IMR-90 (cell line): ENCODE measurements at regions not wholly inside any gene's neighbourhood (a gene's known extent, or its start where the extent isn't known, plus 50 kb on each side); places are given as distances from the start of the nearest gene placed in this dataset.

Source experiments
- ATAC-seq: fragments of 200-7000 bp; cut with Tn5 transposase; 2 replicates; pipeline ENCODE4 v1.9.1; 2020; ENCODE audit warnings: low read depth, mild to moderate bottlenecking, moderate library complexity
- BruUV-seq: library from RNA; stranded (reverse); fragments of 400-500 nt; replicated peaks from 2 replicates; lab custom pipeline; 2021; lab: Mats Ljungman, UMichigan
- CTCF ChIA-PET: fragments of 300-600 bp; formaldehyde crosslinking; extraction: SDS; loops from one replicate; lab custom pipeline; 2021; ENCODE audit warnings: antibody characterized with exemption; lab: Yijun Ruan, JAX
- POLR2A ChIA-PET: fragments of 300-600 bp; sonication (Branson Sonifier 250); formaldehyde crosslinking; loops from one replicate; lab custom pipeline; 2022; ENCODE audit warnings: antibody characterized with exemption; ENCODE audit not compliant: unreplicated experiment; lab: Charles Lee
- DNase-seq: peaks from one replicate; pipeline ENCODE4 v3.0.0; 2013
- H2AFZ ChIP-seq: replicated peaks from 2 replicates; pipeline ENCODE3; 2013; ENCODE audit warnings: low read length, mild to moderate bottlenecking; ENCODE audit not compliant: poor library complexity
- H2AK5ac ChIP-seq: 2 replicates; pipeline ENCODE4 v1.6.1; 2013; ENCODE audit warnings: low read depth, low read length, inconsistent platforms
- H2AK9ac ChIP-seq: replicated peaks from 2 replicates; pipeline ENCODE3; 2013; ENCODE audit warnings: mild to moderate bottlenecking, low read depth, low read length, moderate library complexity; ENCODE audit not compliant: poor library complexity
- H2BK120ac ChIP-seq: 2 replicates; pipeline ENCODE4 v1.6.1; 2013; ENCODE audit warnings: low read depth, low read length, inconsistent platforms
- H2BK15ac ChIP-seq: 3 replicates; pipeline ENCODE4 v1.6.1; 2013; ENCODE audit warnings: low read depth, low read length, inconsistent platforms
- H2BK20ac ChIP-seq: 2 replicates; pipeline ENCODE4 v1.6.1; 2013; ENCODE audit warnings: low read depth, mild to moderate bottlenecking, inconsistent platforms, low read length, moderate library complexity
- H2BK5ac ChIP-seq: 2 replicates; pipeline ENCODE4 v1.6.1; 2013; ENCODE audit warnings: mild to moderate bottlenecking, low read depth, low read length, inconsistent platforms; ENCODE audit not compliant: poor library complexity, severe bottlenecking
- H3K14ac ChIP-seq: replicated peaks from 2 replicates; pipeline ENCODE4 v1.6.1; 2013; ENCODE audit warnings: low read depth, low read length, inconsistent platforms
- H3K18ac ChIP-seq: 2 replicates; pipeline ENCODE4 v1.6.1; 2013; ENCODE audit warnings: low read depth, low read length, control low read depth
- H3K23ac ChIP-seq: 2 replicates; pipeline ENCODE4 v1.6.1; 2013; ENCODE audit warnings: low read depth, low read length, inconsistent platforms
- H3K27ac ChIP-seq: 2 replicates; pipeline ENCODE4 v1.5.1; 2013; ENCODE audit warnings: mild to moderate bottlenecking, control low read depth, low read length; ENCODE audit not compliant: insufficient read depth
- H3K27me3 ChIP-seq: 2 replicates; pipeline ENCODE4 v1.6.1; 2013; ENCODE audit warnings: low read length; ENCODE audit not compliant: control insufficient read depth, insufficient read depth
- H3K36me3 ChIP-seq: 2 replicates; pipeline ENCODE4 v1.6.1; 2013; ENCODE audit warnings: low read length, mixed read lengths; ENCODE audit not compliant: control insufficient read depth, insufficient read depth
- H3K4ac ChIP-seq: 2 replicates; pipeline ENCODE4 v1.6.1; 2013; ENCODE audit warnings: low read depth, low read length, inconsistent platforms
- H3K4me1 ChIP-seq: 2 replicates; pipeline ENCODE4 v1.6.1; 2013; ENCODE audit warnings: low read length, mixed read lengths; ENCODE audit not compliant: control insufficient read depth, insufficient read depth
- H3K4me2 ChIP-seq: 2 replicates; pipeline ENCODE4 v1.6.1; 2013; ENCODE audit warnings: low read depth, mild to moderate bottlenecking, control low read depth, low read length, moderate library complexity
- H3K4me3 ChIP-seq: 2 replicates; pipeline ENCODE4 v1.5.1; 2013; ENCODE audit warnings: low read depth, mild to moderate bottlenecking, control low read depth, low read length, moderate library complexity; ENCODE audit not compliant: insufficient read depth
- H3K56ac ChIP-seq: 2 replicates; pipeline ENCODE4 v1.6.1; 2013; ENCODE audit warnings: low read length, inconsistent platforms; ENCODE audit not compliant: insufficient read depth; ENCODE audit errors: extremely low read depth
- H3K79me1 ChIP-seq, 2 experiments: 2 replicates each; pipeline ENCODE4 v1.6.1; 2013; ENCODE audit warnings: low read length in 2 of 2, inconsistent platforms in 1 of 2, low read depth in 1 of 2
- H3K9ac ChIP-seq: 2 replicates; pipeline ENCODE4 v1.6.1; 2013; ENCODE audit warnings: low read depth, low read length, control low read depth
- H3K9me1 ChIP-seq: 2 replicates; pipeline ENCODE4 v1.6.1; 2013; ENCODE audit warnings: low read length, inconsistent platforms; ENCODE audit not compliant: insufficient read depth
- H3K9me3 ChIP-seq: 2 replicates; pipeline ENCODE4 v1.6.1; 2013; ENCODE audit warnings: low read length; ENCODE audit not compliant: control insufficient read depth, insufficient read depth
- H4K20me1 ChIP-seq: 2 replicates; pipeline ENCODE4 v1.6.1; 2013; ENCODE audit warnings: low read length, inconsistent platforms; ENCODE audit not compliant: insufficient read depth
- H4K5ac ChIP-seq: 2 replicates; pipeline ENCODE4 v1.6.1; 2013; ENCODE audit warnings: mild to moderate bottlenecking, low read depth, low read length, control low read depth
- H4K8ac ChIP-seq, 2 experiments: 2 replicates each; pipeline ENCODE4 v1.6.1; 2013; ENCODE audit warnings: low read depth in 2 of 2, low read length in 2 of 2, control low read depth in 1 of 2, inconsistent platforms in 1 of 2
- H4K91ac ChIP-seq: 2 replicates; pipeline ENCODE4 v1.6.1; 2013; ENCODE audit warnings: low read depth, low read length, inconsistent platforms; ENCODE audit not compliant: insufficient read depth
- CHD1 ChIP-seq: IDR thresholded peaks from 2 replicates; pipeline ENCODE4 v1.6.1; 2012; ENCODE audit warnings: low read depth, low read length, improper control_type of control experiment
- MAZ ChIP-seq: IDR thresholded peaks from 2 replicates; pipeline ENCODE4 v1.6.1; 2012; ENCODE audit warnings: low read depth, mild to moderate bottlenecking, low read length, improper control_type of control experiment, moderate library complexity, borderline replicate concordance
- MXI1 ChIP-seq: IDR thresholded peaks from 2 replicates; pipeline ENCODE4 v1.6.1; 2012; ENCODE audit warnings: low read depth, mild to moderate bottlenecking, low read length, moderate library complexity, borderline replicate concordance
- NFE2L2 ChIP-seq: fragments of 150-350 bp; IDR thresholded peaks from 2 replicates; pipeline ENCODE4 v1.6.1; 2016; ENCODE audit warnings: low read depth, mild to moderate bottlenecking, low read length
- POLR2A ChIP-seq: IDR thresholded peaks from 2 replicates; pipeline ENCODE4 v1.6.1; 2012; ENCODE audit warnings: mild to moderate bottlenecking, low read depth, low read length
- RCOR1 ChIP-seq: IDR thresholded peaks from 2 replicates; pipeline ENCODE4 v1.6.1; 2012; ENCODE audit warnings: mild to moderate bottlenecking, low read length, improper control_type of control experiment; ENCODE audit not compliant: insufficient replicate concordance
- RFX5 ChIP-seq: IDR thresholded peaks from 2 replicates; pipeline ENCODE4 v1.8.0; 2012; ENCODE audit warnings: low read depth, mild to moderate bottlenecking, low read length, moderate library complexity
- SMC3 ChIP-seq: fragments of 150-350 bp; IDR thresholded peaks from 2 replicates; pipeline ENCODE4 v1.6.1; 2016; ENCODE audit warnings: low read depth, mild to moderate bottlenecking, antibody characterized with exemption, low read length, moderate library complexity
- WGBS, 2 experiments: methylation state at CpG; one replicate each; pipeline versions ENCODE4 v1.1.5 to v1.1.7; 2013; ENCODE audit warnings: missing lambda C conversion rate in 2 of 2; ENCODE audit not compliant: insufficient read length in 1 of 2; ENCODE audit errors: extremely low coverage in 2 of 2; 5-methylcytosine and 5-hydroxymethylcytosine counted together
- dilution Hi-C: fragments of 300-500 bp; cut with HindIII; formaldehyde crosslinking; loops from one replicate; pipeline ENCODE4 v1.14.3; 2018; ENCODE audit warnings: low sequenced_read_pairs; ENCODE audit not compliant: unreplicated experiment
- in situ Hi-C: fragments of 300-500 bp; cut with MboI; formaldehyde crosslinking; loops from 3 replicates; pipeline ENCODE4 v1.14.3; 2019; ENCODE audit warnings: low sequenced_read_pairs, inconsistent platforms, mixed read lengths
- intact Hi-C: fragments of 100-400 bp; cut with micrococcal nuclease; formaldehyde crosslinking; loops from 2 replicates; pipeline ENCODE4 v1.10.0; 2022
- TF ChIP-seq, protein P1 (sequence below): conservative IDR thresholded peaks from 2 replicates; pipeline ENCODE4 v1.5.1; 2012; ENCODE audit warnings: mild to moderate bottlenecking, low read depth, low read length, improper control_type of control experiment
- TF ChIP-seq, protein P2 (sequence below): fragments of 150-350 bp; IDR thresholded peaks from 2 replicates; pipeline ENCODE4 v1.6.1; 2017; ENCODE audit warnings: mild to moderate bottlenecking, antibody characterized with exemption, low read length, low read depth
- TF ChIP-seq, protein P3 (sequence below): fragments of 150-350 bp; IDR thresholded peaks from 2 replicates; pipeline ENCODE4 v1.6.1; 2016; ENCODE audit warnings: low read depth, mild to moderate bottlenecking, low read length, moderate library complexity, borderline replicate concordance

DNA sequence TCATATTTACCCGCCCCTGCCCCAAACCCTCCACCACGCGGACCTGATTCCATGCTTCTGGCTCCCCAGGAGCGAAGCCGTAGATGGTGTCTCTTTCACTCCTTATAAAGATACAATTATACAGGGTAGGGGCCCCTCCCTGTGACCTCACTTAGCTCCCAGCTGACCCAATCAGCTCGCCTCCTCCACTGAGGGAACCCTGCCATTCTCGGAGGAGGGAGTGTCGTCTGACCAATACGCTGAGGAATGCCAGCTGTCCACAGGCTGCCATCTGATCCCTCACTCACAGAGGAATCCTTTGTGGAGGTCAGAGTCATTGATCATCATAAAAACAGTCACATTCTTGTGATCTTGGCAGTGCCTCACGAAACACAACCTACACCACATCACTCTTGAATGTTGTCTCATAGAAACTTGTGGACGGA, 67.5 kb upstream of the INSIG1 start (continued):
- TF ChIP-seq, protein P1, sequence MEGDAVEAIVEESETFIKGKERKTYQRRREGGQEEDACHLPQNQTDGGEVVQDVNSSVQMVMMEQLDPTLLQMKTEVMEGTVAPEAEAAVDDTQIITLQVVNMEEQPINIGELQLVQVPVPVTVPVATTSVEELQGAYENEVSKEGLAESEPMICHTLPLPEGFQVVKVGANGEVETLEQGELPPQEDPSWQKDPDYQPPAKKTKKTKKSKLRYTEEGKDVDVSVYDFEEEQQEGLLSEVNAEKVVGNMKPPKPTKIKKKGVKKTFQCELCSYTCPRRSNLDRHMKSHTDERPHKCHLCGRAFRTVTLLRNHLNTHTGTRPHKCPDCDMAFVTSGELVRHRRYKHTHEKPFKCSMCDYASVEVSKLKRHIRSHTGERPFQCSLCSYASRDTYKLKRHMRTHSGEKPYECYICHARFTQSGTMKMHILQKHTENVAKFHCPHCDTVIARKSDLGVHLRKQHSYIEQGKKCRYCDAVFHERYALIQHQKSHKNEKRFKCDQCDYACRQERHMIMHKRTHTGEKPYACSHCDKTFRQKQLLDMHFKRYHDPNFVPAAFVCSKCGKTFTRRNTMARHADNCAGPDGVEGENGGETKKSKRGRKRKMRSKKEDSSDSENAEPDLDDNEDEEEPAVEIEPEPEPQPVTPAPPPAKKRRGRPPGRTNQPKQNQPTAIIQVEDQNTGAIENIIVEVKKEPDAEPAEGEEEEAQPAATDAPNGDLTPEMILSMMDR = no peak
- TF ChIP-seq RCOR1 = no peak

DNA sequence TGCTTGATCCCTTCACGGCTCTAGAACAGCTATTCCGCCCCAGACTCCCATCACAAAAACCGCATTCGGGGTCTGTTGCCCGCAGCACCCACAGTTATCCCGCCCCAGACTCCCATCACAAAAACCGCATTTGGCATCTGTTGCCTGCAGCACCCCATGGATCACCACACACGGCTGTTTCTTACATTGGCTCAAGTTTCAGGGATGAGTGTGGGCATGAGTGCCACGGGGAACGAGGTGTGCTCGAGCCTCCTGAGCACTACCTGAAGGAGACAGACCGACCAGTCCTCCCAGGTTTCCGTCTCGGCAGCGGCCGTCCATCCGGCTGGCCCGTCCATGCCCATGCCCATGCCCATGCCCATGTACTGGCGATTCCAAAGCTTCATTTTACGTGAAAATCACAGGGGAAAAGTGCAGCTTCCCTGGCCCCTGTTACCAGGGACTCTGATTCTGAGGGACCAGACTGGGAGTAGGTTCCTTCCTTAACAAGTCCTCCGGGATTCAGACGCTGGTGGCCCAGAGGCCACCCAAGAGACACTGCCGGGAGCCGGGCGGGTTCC, 66.4 kb upstream of the INSIG1 start:
- DNase-seq = no peak
- no peak overlapping the region for H2BK5ac ChIP-seq
- H3K18ac ChIP-seq = no peak overlapping the region
- H3K79me1 ChIP-seq = no peaks in the 10 kb centered on the region
- ChIA-PET POLR2A (no interaction called here), CTCF (no interaction called here)
- no peak overlapping the region; the same call in 1 of the 2 replicates for H3K4ac ChIP-seq
- H4K20me1 ChIP-seq = no peaks in the 10 kb centered on the region
- no peak overlapping the region for H2AFZ ChIP-seq
- H4K5ac ChIP-seq = no peak overlapping the region
- no peak overlapping the region; the same call in none of the 2 replicates for H2BK20ac ChIP-seq
- intact Hi-C loops = no loop called here
- H4K91ac ChIP-seq = 0 out of 2 replicates have a peak overlapping the region, but pooled peaks have one; percentile 8
- ATAC-seq = no peak
- no peak overlapping the region for H4K8ac ChIP-seq
- no peak overlapping the region for H2AK9ac ChIP-seq
- H2BK15ac ChIP-seq = no peak overlapping the region
- BruUV-seq = no TSS peak
- dilution Hi-C loops = no loop called here
- in situ Hi-C loops = no loop called here
- no peaks in the 10 kb centered on the region; the same call in 1 of the 2 replicates for H3K27me3 ChIP-seq
- H3K4me1 ChIP-seq = peaks cover 11% of the 10 kb centered on the region
- peaks cover 13% of the 10 kb centered on the region for H3K9me1 ChIP-seq
- H2AK5ac ChIP-seq = peak overlapping the region; percentile 43
- H3K36me3 ChIP-seq = no peaks in the 10 kb centered on the region
- no peak overlapping the region for H3K23ac ChIP-seq
- H3K27ac ChIP-seq = no peak overlapping the region
- no peak overlapping the region for H3K4me2 ChIP-seq
- H2BK120ac ChIP-seq = peak overlapping the region; percentile 36; the same call in 1 of the 2 replicates
- no peaks in the 10 kb centered on the region for H3K9me3 ChIP-seq
- H3K4me3 ChIP-seq = no peak overlapping the region
- H3K9ac ChIP-seq = no peak overlapping the region
- WGBS, 2 experiments = 94% methylated on average over 16 of the region's 25 CpGs; no CpG with 5 or more reads in 1 of the 2 experiments
- no peak overlapping the region for H3K14ac ChIP-seq
- H3K56ac ChIP-seq = no peak overlapping the region
- no peak for TF ChIP-seq RFX5
- TF ChIP-seq, protein P2, sequence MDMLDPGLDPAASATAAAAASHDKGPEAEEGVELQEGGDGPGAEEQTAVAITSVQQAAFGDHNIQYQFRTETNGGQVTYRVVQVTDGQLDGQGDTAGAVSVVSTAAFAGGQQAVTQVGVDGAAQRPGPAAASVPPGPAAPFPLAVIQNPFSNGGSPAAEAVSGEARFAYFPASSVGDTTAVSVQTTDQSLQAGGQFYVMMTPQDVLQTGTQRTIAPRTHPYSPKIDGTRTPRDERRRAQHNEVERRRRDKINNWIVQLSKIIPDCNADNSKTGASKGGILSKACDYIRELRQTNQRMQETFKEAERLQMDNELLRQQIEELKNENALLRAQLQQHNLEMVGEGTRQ = no peak
- no peak for TF ChIP-seq MXI1
- TF ChIP-seq SMC3 = no peak
- TF ChIP-seq NFE2L2 = no peak
- no peak for TF ChIP-seq MAZ
- no peak for TF ChIP-seq POLR2A
- TF ChIP-seq CHD1 = no peak
- TF ChIP-seq, protein P3, sequence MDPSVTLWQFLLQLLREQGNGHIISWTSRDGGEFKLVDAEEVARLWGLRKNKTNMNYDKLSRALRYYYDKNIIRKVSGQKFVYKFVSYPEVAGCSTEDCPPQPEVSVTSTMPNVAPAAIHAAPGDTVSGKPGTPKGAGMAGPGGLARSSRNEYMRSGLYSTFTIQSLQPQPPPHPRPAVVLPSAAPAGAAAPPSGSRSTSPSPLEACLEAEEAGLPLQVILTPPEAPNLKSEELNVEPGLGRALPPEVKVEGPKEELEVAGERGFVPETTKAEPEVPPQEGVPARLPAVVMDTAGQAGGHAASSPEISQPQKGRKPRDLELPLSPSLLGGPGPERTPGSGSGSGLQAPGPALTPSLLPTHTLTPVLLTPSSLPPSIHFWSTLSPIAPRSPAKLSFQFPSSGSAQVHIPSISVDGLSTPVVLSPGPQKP = no peak
